PC-3 (cell line): ENCODE measurements at regions not wholly inside any gene's neighbourhood (a gene's known extent, or its start where the extent isn't known, plus 50 kb on each side); places are given as distances from the start of the nearest gene placed in this dataset.

Source experiments
- CTCF ChIP-seq: fragments of 300-600 bp; sonication (generic); conservative IDR thresholded peaks from 2 replicates; pipeline ENCODE4 v1.5.1; 2017; ENCODE audit warnings: antibody characterized with exemption, low read depth, mild to moderate bottlenecking, low read length
- EZH2phosphoT487 ChIP-seq: fragments of 300-600 bp; sonication (generic); IDR thresholded peaks from 2 replicates; pipeline ENCODE4 v1.6.1; 2018; ENCODE audit warnings: mild to moderate bottlenecking, antibody characterized with exemption, low read length, borderline replicate concordance

- TF ChIP-seq CTCF: no peak
- no peak for TF ChIP-seq EZH2phosphoT487
Measured at GRCh38 chr21:28160378-28160777, 832.3 kb downstream of the LTN1 start.
